Ishikawa (cell line): ENCODE measurements at regions not wholly inside any gene's neighbourhood (a gene's known extent, or its start where the extent isn't known, plus 50 kb on each side); places are given as distances from the start of the nearest gene placed in this dataset.

Source experiments
- CEBPB ChIP-seq: IDR thresholded peaks from 2 replicates; pipeline ENCODE4 v1.6.1; 2012
- CREB1 ChIP-seq: IDR thresholded peaks from 2 replicates; pipeline ENCODE4 v1.6.1; 2012; ENCODE audit warnings: low read depth
- EGR1 ChIP-seq: IDR thresholded peaks from 2 replicates; pipeline ENCODE4 v1.6.1; 2012
- EP300 ChIP-seq: IDR thresholded peaks from 2 replicates; pipeline ENCODE4 v1.6.1; 2012; ENCODE audit warnings: borderline replicate concordance
- MAX ChIP-seq: IDR thresholded peaks from 2 replicates; pipeline ENCODE4 v1.6.1; 2012
- NFIC ChIP-seq: IDR thresholded peaks from 2 replicates; pipeline ENCODE4 v1.6.1; 2012
- RAD21 ChIP-seq: IDR thresholded peaks from 2 replicates; pipeline ENCODE4 v1.6.1; 2012; ENCODE audit warnings: low read depth
- TAF1 ChIP-seq: IDR thresholded peaks from 2 replicates; pipeline ENCODE4 v1.6.1; 2012; ENCODE audit warnings: low read depth, mild to moderate bottlenecking
- USF1 ChIP-seq: IDR thresholded peaks from 2 replicates; pipeline ENCODE4 v1.6.1; 2012
- YY1 ChIP-seq: IDR thresholded peaks from 2 replicates; pipeline ENCODE4 v1.6.1; 2012; ENCODE audit warnings: low read depth
- ZBTB7A ChIP-seq: IDR thresholded peaks from 2 replicates; pipeline ENCODE4 v1.6.1; 2012; ENCODE audit warnings: low read depth

- no peak for TF ChIP-seq NFIC
- no peak for TF ChIP-seq ZBTB7A
- no peak for TF ChIP-seq EP300
- no peak for TF ChIP-seq EGR1
- no peak for TF ChIP-seq RAD21
- no peak for TF ChIP-seq USF1
- no peak for TF ChIP-seq MAX
- TF ChIP-seq YY1 = no peak
- no peak for TF ChIP-seq CEBPB
- TF ChIP-seq CREB1 = no peak
- TF ChIP-seq TAF1 = no peak
These were observed 319.6 kb upstream of the RTL1 start for GRCh38 chr14:101223127-101223526.
